Esophagus muscularis mucosa (tissue), 4 donors: ENCODE measurements at regions not wholly inside any gene's neighbourhood (a gene's known extent, or its start where the extent isn't known, plus 50 kb on each side); places are given as distances from the start of the nearest gene placed in this dataset.

Source experiments
- EP300 ChIP-seq: sonication (generic); formaldehyde crosslinking; IDR thresholded peaks from one replicate; pipeline ENCODE4 v1.6.1; 2017; ENCODE audit warnings: antibody characterized with exemption
- POLR2A ChIP-seq: fragments of 450-650 bp; IDR thresholded peaks from one replicate; pipeline ENCODE4 v1.6.1; 2017; ENCODE audit warnings: antibody characterized with exemption, moderate library complexity, mild to moderate bottlenecking, low read depth
- POLR2AphosphoS5 ChIP-seq, 2 donors: sonication (generic); formaldehyde crosslinking; IDR thresholded peaks; one replicate each; pipeline ENCODE4 v1.6.1; 2017; ENCODE audit warnings: antibody characterized with exemption in 2 of 2
- TF ChIP-seq, protein P1 (sequence below), 3 experiments: fragments of 200-600 bp in 2 of 3; fragments of 450-650 bp in 1 of 3; sonication (generic) in 2 of 3; IDR thresholded peaks; one replicate each; pipeline ENCODE4 v1.5.1; 2017 to 2019; ENCODE audit warnings: antibody characterized with exemption in 3 of 3, mild to moderate bottlenecking in 2 of 3, moderate library complexity in 1 of 3

DNA sequence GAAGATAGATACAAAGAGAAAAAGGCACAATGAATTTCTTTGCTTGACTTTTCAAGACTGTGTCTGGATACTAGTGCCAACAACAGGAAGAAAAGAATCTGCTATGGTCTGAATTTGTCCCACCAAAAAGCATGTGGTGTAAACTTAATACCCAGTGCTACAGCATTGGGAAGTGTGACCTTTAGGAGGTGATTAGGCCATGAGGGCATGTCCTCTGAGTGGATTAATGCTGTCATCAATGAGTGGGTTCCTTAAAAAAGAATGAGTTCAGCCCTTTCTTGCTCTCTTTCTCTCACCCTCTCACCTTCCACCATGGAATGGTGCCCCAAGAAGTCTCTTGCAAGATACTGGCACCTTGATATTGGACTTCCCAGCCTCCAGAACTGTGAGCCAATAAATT lies 155.7 kb upstream of the GPRIN3 start:
- TF ChIP-seq, protein P1, sequence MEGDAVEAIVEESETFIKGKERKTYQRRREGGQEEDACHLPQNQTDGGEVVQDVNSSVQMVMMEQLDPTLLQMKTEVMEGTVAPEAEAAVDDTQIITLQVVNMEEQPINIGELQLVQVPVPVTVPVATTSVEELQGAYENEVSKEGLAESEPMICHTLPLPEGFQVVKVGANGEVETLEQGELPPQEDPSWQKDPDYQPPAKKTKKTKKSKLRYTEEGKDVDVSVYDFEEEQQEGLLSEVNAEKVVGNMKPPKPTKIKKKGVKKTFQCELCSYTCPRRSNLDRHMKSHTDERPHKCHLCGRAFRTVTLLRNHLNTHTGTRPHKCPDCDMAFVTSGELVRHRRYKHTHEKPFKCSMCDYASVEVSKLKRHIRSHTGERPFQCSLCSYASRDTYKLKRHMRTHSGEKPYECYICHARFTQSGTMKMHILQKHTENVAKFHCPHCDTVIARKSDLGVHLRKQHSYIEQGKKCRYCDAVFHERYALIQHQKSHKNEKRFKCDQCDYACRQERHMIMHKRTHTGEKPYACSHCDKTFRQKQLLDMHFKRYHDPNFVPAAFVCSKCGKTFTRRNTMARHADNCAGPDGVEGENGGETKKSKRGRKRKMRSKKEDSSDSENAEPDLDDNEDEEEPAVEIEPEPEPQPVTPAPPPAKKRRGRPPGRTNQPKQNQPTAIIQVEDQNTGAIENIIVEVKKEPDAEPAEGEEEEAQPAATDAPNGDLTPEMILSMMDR (IDR thresholded peaks at IDR 0.05) = no peak
- TF ChIP-seq EP300 (no peak), POLR2AphosphoS5 (IDR thresholded peaks at IDR 0.05) (no peak), POLR2A (no peak)
